ENCODE measurements at regions not wholly inside any gene's neighbourhood (a gene's known extent, or its start where the extent isn't known, plus 50 kb on each side); places are given as distances from the start of the nearest gene placed in this dataset.

- no peak for DNase-seq (ENCODE audit: low read depth)
Measured at GRCh38 chr3:187929112-187929816, 184.0 kb upstream of the BCL6 start.

GRCh38 chr3:187930021-187930420 is 184.8 kb upstream of the BCL6 start:
- DNase-seq (ENCODE audit: low read depth): no peak

GRCh38 chr3:187931101-187931500 is 185.8 kb upstream of the BCL6 start:
- no peak for DNase-seq (ENCODE audit: low read depth)

GRCh38 chr3:187931770-187932278 is 186.6 kb upstream of the BCL6 start:
- DNase-seq (ENCODE audit: low read depth): no peak

- no peak for DNase-seq (ENCODE audit: low read depth)
Measured at GRCh38 chr3:187932530-187932929, 187.3 kb upstream of the BCL6 start.

GRCh38 chr3:187935623-187936156 is 190.4 kb upstream of the BCL6 start:
- DNase-seq (ENCODE audit: low read depth): no peak

GRCh38 chr3:187936676-187937075 is 191.4 kb upstream of the BCL6 start:
- DNase-seq (ENCODE audit: low read depth): no peak

GRCh38 chr3:187939891-187940290 is 194.6 kb upstream of the BCL6 start:
- no peak for DNase-seq (ENCODE audit: low read depth)

- DNase-seq (ENCODE audit: low read depth): no peak
Measured at GRCh38 chr3:187941135-187941847, 196.0 kb upstream of the BCL6 start.

- no peak for DNase-seq (ENCODE audit: low read depth)
Measured at GRCh38 chr3:187941848-187942194, 196.6 kb upstream of the BCL6 start.

GRCh38 chr3:187942658-187943241 is 197.5 kb upstream of the BCL6 start:
- DNase-seq (ENCODE audit: low read depth): no peak

- DNase-seq (ENCODE audit: low read depth): no peak
Measured at GRCh38 chr3:187943677-187944389, 198.6 kb upstream of the BCL6 start.

GRCh38 chr3:187944390-187945179 is 199.3 kb upstream of the BCL6 start:
- DNase-seq (ENCODE audit: low read depth): no peak

- DNase-seq (ENCODE audit: low read depth): no peak
Measured at GRCh38 chr3:187945374-187945773, 200.1 kb upstream of the BCL6 start.

GRCh38 chr3:187946163-187946691 is 201.0 kb upstream of the BCL6 start:
- no peak for DNase-seq (ENCODE audit: low read depth)

GRCh38 chr3:187946981-187947380 is 201.7 kb upstream of the BCL6 start:
- no peak for DNase-seq (ENCODE audit: low read depth)

- DNase-seq (ENCODE audit: low read depth): no peak
Measured at GRCh38 chr3:187947927-187948682, 202.8 kb upstream of the BCL6 start.

GRCh38 chr3:187949093-187949820 is 204.0 kb upstream of the BCL6 start:
- DNase-seq (ENCODE audit: low read depth): no peak

- no peak for DNase-seq (ENCODE audit: low read depth)
Measured at GRCh38 chr3:187950671-187951070, 203.3 kb upstream of the LPP start.
